Muscle of leg (tissue), 3 donors: ENCODE measurements at regions not wholly inside any gene's neighbourhood (a gene's known extent, or its start where the extent isn't known, plus 50 kb on each side); places are given as distances from the start of the nearest gene placed in this dataset.

ENCODE experiments used
- DNase-seq: peaks from one replicate; pipeline ENCODE4 v3.0.0; 2013
- H3K27ac ChIP-seq: one replicate; pipeline ENCODE4 v1.5.1; 2013; ENCODE audit warnings: mild to moderate bottlenecking, low read length, control low read depth
- H3K27me3 ChIP-seq: one replicate; pipeline ENCODE4 v1.6.1; 2013; ENCODE audit warnings: low read length; ENCODE audit not compliant: control insufficient read depth, insufficient read depth
- H3K36me3 ChIP-seq: one replicate; pipeline ENCODE4 v1.6.1; 2013; ENCODE audit warnings: low read length; ENCODE audit not compliant: control insufficient read depth, insufficient read depth
- H3K4me1 ChIP-seq: one replicate; pipeline ENCODE4 v1.6.1; 2013; ENCODE audit warnings: low read length; ENCODE audit not compliant: control insufficient read depth, insufficient read depth
- H3K4me3 ChIP-seq: one replicate; pipeline ENCODE4 v1.5.1; 2013; ENCODE audit warnings: low read length, control low read depth
- H3K9me3 ChIP-seq: replicated peaks from 2 replicates; pipeline ENCODE4 v1.6.1; 2013; ENCODE audit warnings: low read depth, low read length; ENCODE audit not compliant: control insufficient read depth
- WGBS: methylation state at CpG from one replicate; pipeline ENCODE4 v1.1.5; 2013; ENCODE audit warnings: missing lambda C conversion rate; ENCODE audit not compliant: insufficient coverage; 5-methylcytosine and 5-hydroxymethylcytosine counted together

DNA sequence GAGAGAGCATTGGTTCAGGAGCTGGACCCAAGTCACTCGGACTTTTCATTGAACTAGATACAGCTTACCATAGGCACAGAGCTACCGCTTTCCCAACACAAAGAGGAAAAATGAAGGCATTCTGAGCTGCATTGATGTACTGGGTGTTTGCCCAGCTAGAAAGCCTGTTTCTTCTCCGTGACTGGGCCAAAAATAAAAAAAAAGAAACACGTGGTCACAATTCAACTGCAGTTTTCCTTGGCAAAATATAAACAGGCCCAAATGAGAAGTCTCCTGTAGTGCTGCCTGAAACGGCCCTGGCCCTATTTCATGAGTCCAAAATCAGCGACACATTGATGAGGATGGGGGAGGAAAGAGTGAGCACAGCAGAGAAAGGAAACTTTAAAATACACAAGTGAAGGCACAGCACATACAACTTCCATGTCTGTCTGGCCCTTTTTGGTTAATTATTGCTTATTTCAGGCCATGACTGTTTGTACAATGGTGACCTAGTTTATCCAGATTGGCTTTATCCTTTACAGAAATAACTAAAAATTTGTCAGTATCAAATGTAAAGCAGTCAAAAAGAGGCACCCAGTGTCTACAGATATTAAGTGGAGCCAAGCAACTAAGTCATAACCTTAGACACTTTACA is 179.7 kb downstream of the ICOS start:
- Histone ChIP-seq H3K9me3 (no peaks in the 10 kb centered on the region), H3K4me3 (no peak overlapping the region), H3K36me3 (no peaks in the 10 kb centered on the region), H3K4me1 (peaks cover 6% of the 10 kb centered on the region), H3K27me3 (no peaks in the 10 kb centered on the region), H3K27ac (no peak overlapping the region)
- 24% methylated on average over 2 of the region's 6 CpGs for WGBS
- DNase-seq: peak; percentile 85

DNA sequence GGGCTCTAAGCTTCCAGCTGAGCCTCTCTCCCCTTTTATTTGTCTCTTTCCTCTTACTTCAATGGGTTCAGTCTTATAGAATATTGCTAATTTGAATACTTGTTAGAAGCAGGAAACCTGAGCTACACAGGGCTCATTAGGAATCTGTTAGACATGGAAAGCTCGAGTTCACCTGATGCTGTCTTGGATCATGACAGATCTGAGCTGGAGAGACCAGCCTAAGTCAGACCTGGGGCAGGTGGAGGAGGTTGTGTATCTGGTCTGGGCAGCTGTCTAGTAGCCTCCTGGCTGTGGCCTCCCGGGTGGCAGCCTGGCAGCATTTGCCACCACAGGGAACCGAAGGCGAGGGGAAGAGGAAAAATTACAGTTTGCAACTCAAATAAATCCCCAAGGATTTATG is 185.9 kb downstream of the ICOS start:
- no peaks in the 10 kb centered on the region for H3K9me3 ChIP-seq
- no peaks in the 10 kb centered on the region for H3K4me1 ChIP-seq
- no peak overlapping the region for H3K27ac ChIP-seq
- H3K27me3 ChIP-seq: no peaks in the 10 kb centered on the region
- 53% methylated on average over 2 of the region's 4 CpGs for WGBS
- no peaks in the 10 kb centered on the region for H3K36me3 ChIP-seq
- no peak overlapping the region for H3K4me3 ChIP-seq
- DNase-seq: no peak

DNA sequence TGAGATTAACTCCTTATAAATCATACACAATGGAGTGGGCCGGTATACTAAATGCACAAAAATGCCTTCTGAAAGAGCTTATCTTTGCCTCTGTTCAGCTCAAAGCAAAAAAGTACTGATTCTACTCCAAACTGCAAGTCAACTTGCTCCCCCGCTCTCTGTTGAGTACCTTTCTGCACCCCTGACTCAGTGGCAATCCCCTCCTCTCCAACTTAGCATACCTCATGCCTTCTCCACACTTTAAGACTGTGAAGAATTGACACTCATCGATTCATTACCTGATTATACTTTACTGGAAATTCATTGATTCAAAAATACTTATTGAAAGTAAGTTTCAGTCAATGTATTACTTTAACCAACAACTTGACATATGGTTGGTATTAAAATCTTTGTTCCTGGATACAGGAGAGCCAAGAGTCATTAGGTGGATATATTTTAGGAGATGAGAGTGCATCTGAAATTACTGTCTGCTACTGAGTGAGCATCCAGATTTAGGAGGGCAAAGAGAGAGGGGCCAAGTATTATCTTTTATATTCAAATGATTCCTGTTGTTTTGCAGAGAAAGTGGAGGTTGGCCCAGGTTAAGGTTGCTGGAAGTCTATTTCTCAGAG is 187.7 kb downstream of the ICOS start:
- H3K27me3 ChIP-seq: no peaks in the 10 kb centered on the region
- 76% methylated on average over 2 of the region's 3 CpGs for WGBS

GRCh38 chr2:204126705-204127104 is 190.1 kb downstream of the ICOS start:
- H3K4me3 ChIP-seq: no peak overlapping the region
- DNase-seq: no peak
- no peaks in the 10 kb centered on the region for H3K9me3 ChIP-seq
- H3K27ac ChIP-seq: no peak overlapping the region
- H3K27me3 ChIP-seq: no peaks in the 10 kb centered on the region
- WGBS: 100% methylated on average over 1 of the region's 3 CpGs
- no peaks in the 10 kb centered on the region for H3K4me1 ChIP-seq
- H3K36me3 ChIP-seq: no peaks in the 10 kb centered on the region

More for the DNA sequence above, 187.7 kb downstream of the ICOS start:
- Histone ChIP-seq H3K27ac (no peak overlapping the region), H3K9me3 (no peaks in the 10 kb centered on the region), H3K4me1 (no peaks in the 10 kb centered on the region), H3K36me3 (no peaks in the 10 kb centered on the region), H3K4me3 (no peak overlapping the region)
- DNase-seq: no peak

- H3K4me3 ChIP-seq: no peak overlapping the region
- H3K36me3 ChIP-seq: no peaks in the 10 kb centered on the region
- no peak for DNase-seq
- H3K4me1 ChIP-seq: no peaks in the 10 kb centered on the region
- WGBS: 54% methylated on average over 2 of the region's 2 CpGs
- H3K9me3 ChIP-seq: no peaks in the 10 kb centered on the region
- H3K27me3 ChIP-seq: no peaks in the 10 kb centered on the region
- H3K27ac ChIP-seq: no peak overlapping the region
Measured at GRCh38 chr2:204127238-204127637, 190.7 kb downstream of the ICOS start.

DNA sequence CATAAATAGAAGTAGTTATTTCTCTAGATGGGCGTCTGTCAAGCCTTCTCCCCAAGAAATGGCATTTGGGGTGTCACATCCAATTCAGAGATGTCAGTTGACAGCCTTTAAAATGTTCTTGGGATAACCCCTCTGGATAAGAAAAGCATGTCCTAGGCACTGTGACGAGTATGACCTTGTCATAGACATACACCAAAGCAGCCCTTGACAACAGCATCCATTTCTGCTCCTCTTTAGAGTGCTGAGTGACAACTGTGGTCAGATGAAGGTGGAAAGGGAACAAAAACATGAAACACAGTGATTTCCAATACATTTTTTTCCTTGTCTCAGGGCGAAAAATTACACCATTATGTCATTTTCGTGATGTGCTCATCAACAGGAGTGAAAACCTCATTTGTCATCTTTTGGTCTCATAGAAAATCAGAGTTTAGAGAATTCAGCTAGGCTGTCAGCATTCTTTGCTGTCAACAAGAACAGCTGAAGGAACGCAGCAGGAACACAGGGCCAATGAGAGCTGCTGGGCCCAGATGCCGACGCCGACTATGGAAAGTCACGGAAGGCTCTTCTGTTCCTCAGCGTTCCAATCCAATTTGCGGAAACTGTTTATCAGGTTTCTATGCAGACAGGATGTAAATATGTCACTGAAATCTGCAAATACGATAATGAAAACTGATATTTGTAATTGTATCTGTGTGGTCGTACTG is 193.2 kb downstream of the ICOS start:
- Histone ChIP-seq H3K4me3 (no peak overlapping the region), H3K36me3 (no peaks in the 10 kb centered on the region), H3K27me3 (no peaks in the 10 kb centered on the region), H3K4me1 (no peaks in the 10 kb centered on the region), H3K27ac (no peak overlapping the region), H3K9me3 (no peaks in the 10 kb centered on the region)
- WGBS: 53% methylated on average over 3 of the region's 13 CpGs
- DNase-seq: peak; percentile 68

DNA sequence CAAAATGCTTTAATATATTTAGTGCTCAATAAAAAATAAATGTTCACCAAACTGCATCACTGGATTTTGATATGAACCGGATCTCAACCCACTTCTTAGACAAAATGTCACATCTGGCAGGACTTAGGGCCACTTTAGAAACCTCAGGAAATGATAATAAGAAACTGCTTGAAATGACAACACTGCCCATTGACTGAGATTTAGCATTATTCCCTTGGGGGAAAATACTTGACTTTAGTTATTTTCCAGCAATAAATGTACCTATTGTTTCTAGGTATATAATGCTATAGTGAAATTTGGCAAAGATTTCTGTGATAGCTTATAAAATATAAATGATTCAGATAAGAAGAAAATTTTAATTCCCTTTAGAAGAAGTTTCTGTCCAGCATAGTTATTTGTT is 195.1 kb downstream of the ICOS start:
- no peaks in the 10 kb centered on the region for H3K9me3 ChIP-seq
- no peaks in the 10 kb centered on the region for H3K36me3 ChIP-seq
- no peak overlapping the region for H3K4me3 ChIP-seq
- no CpG with 5 or more reads among the region's 1 CpG for WGBS
- no peak overlapping the region for H3K27ac ChIP-seq
- peaks cover 3% of the 10 kb centered on the region for H3K27me3 ChIP-seq
- no peak for DNase-seq
- H3K4me1 ChIP-seq: no peaks in the 10 kb centered on the region

DNA sequence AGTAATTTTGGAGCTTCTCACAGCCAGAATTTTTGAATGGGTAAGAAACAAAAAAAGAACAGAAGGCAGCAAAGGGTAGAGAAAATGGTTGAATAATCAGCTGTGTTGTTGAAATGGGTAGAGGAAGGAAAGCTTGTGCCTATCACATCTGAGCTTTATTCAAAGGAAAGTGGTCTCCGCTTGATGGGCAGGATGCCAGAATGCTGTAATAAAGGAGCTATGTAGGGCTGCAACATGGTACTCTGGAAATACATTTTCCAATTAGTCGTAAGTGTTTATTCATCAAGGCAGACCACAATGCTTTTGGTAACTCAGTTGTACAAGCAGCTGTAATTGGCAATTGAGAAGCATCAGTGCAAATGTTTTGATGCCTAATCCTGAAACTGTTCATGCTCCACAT is 196.9 kb downstream of the ICOS start:
- no peak overlapping the region for H3K4me3 ChIP-seq
- no peaks in the 10 kb centered on the region for H3K4me1 ChIP-seq
- WGBS: 70% methylated on average over 2 of the region's 2 CpGs
- peaks cover 3% of the 10 kb centered on the region for H3K27me3 ChIP-seq
- no peak overlapping the region for H3K27ac ChIP-seq
- H3K9me3 ChIP-seq: no peaks in the 10 kb centered on the region
- H3K36me3 ChIP-seq: no peaks in the 10 kb centered on the region
- no peak for DNase-seq

GRCh38 chr2:204134421-204134820 is 197.9 kb downstream of the ICOS start:
- Histone ChIP-seq H3K27me3 (peaks cover 3% of the 10 kb centered on the region), H3K4me3 (no peak overlapping the region), H3K4me1 (no peaks in the 10 kb centered on the region), H3K36me3 (no peaks in the 10 kb centered on the region), H3K9me3 (no peaks in the 10 kb centered on the region), H3K27ac (no peak overlapping the region)
- no peak for DNase-seq
- no CpG with 5 or more reads among the region's 3 CpGs for WGBS

DNA sequence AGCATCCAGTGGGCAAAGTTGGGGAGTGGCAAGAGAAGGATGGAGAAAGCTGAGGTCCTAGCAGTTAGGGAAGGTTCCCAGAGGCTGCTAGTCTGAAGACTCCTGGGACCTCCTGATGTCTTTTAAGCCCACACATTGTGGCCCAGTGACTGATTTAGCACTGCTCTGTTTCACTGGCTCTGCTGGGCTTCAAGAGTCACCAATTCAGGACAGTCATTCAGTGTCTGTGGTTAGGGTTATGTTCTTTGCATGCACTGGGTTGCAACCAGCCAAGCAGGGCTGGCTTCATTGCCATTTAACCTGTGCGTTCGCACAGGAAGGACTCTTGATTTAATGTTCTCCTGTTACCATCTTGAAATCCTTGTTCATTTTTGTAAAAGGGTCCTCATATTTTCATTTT is 199.2 kb downstream of the ICOS start:
- Histone ChIP-seq H3K9me3 (no peaks in the 10 kb centered on the region), H3K27ac (no peak overlapping the region), H3K36me3 (no peaks in the 10 kb centered on the region), H3K4me3 (no peak overlapping the region), H3K27me3 (peaks cover 3% of the 10 kb centered on the region), H3K4me1 (no peaks in the 10 kb centered on the region)
- 90% methylated on average over 2 of the region's 2 CpGs for WGBS
- DNase-seq: no peak
